CD4-positive, alpha-beta T cell treated with Interleukin-6 at 100 ng/mL for 8 hours (primary cell): ENCODE measurements at regions not wholly inside any gene's neighbourhood (a gene's known extent, or its start where the extent isn't known, plus 50 kb on each side); places are given as distances from the start of the nearest gene placed in this dataset.

Source experiments
- DNase-seq: peaks from one replicate; pipeline ENCODE4 v3.0.0-alpha.2; 2020; ENCODE audit warnings: mixed read lengths, low spot score

DNA sequence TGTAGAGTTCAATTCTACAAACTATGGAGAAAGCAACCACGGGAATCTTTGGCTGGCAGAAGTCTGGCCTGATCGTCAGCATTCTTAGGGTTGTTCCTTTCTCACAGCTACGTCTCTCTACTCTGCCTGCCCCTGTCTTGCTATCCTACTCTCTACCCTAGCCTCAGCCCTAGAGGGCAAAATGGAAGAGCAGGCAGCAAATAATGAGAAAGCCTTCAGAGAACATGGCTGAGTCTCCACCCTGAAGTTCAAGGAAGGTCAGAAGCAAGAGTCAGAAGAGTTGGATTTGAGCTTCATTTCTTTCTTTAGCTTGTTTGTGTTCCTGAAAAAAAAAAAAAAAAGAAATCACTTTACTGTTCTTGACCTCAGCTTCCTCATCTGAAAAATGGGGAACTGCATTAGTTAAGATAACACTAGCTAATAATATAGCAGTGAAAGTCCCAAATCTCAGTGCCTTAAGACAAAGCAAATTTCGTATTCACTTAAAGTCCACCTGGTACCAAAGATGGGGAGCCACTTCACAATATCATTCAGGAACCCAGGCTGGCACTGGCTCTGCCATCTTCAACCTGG lies 50.2 kb upstream of the CCND2 start:
- no peak for DNase-seq

DNA sequence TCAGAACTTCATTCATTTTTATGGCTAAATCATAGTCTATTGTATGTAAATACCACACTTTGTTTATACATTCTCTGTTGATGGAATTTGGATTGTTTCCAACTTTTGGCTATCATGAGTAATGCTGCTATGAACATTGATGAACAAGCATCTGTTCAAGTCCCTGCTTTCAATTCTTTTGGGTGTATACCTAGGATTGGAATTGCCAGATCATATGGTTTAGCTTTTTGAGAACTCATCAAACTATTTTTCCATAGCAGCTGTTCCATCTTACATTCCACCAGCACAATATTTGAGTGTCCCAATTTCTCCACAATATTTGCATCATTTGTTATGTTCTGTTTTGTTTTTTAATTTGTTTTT lies 52.3 kb upstream of the CCND2 start:
- no peak for DNase-seq

GRCh38 chr12:4220536-4221257 lies 52.9 kb upstream of the CCND2 start:
- DNase-seq: no peak

DNA sequence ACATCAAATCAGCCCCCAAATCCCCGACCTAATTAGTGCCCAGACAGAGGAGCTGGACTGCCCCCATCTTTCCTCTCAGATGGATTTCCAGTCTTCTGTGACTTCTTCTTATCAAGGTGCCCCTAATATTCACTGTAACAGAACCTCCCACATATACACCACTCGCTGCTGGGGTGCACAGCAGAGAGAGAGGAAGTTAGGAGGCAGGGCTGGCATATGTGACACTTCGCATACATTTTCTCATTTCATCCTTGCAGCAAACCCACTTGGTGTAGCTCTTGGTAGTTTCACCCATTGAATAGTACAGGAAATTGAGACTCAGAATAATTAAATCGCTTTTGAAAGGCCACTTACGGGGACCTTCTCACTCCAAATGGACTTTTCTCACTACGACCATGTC lies 56.5 kb upstream of the CCND2 start:
- DNase-seq: no peak

DNA sequence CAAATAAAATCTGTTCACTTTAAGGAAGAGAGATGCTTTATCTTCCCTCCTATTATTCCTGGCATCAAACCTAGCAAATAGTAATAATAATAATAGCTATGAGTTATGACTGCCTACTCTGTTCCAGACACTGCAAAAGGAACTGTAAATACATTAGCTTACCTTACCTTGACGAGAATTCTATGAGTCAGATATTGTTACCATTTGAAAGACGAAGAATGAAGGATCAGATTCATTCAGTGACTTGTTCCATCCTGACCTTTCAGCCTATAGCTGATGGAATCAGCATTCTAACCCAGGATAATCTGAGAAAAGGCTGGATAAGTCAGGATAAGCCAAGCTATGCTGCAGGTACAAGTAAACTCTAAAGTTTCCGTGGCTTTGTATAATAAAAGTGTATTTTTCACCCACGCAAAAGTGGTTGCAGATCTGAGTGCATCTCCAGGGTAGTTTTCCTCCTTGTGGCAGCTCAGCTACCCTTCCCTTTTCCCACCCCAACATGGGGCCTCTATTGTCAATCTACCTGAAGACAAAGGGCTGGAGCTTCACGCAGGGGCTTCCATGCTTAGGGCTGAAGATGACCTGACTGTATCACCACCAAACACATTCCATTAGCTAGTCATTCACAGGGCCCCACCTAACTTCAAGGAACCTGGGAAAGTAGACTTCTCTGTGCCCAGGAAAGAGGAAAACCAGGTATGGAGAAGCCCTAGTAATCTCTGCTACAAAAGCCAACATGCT lies 57.2 kb upstream of the CCND2 start:
- DNase-seq: no peak

DNA sequence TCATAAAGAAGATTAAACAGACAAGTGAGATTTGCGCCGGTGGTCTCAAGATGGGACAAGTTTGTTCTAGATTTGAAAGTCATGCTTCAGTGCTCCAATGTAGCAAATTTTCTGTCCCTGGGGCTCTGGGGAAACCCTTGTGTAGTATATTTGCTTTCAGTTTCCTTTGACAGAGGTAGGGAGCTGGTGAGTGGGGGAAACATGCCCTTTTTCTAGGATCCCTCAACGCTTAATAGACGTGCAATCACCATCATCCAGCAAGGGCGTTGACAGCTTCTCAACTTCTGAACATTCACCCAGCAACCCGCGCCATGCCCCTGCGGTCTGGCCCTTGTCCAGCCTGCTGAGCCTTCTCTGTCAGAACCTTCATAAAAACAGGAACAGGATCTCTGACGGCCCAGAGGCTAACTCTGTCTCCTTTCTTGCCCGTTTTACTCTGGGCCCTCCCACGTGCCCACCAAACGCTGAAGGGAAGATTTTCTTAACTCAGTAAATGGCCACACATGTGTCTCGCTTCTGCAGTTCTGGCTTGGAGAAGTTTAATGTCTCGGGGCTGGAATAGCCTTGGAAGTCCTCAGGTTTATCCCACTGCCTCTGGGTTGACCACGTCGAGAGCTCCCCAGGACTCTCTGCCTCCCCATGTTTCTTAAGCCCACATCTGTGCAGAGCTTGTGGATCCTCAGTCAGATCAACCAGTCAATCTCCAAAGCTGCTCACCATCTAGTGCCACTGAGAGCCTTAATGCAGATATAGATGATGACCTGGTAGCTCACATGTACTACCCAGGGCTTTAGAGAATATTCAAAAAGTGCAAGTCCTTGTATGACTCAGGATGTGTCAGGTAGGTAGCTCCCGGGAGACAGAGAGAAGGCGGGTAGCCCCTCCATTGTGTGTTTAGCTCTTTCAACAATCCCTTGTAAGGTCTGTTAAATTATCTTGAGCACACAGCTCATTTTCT lies 58.1 kb upstream of the CCND2 start:
- DNase-seq: peak; percentile 17

DNA sequence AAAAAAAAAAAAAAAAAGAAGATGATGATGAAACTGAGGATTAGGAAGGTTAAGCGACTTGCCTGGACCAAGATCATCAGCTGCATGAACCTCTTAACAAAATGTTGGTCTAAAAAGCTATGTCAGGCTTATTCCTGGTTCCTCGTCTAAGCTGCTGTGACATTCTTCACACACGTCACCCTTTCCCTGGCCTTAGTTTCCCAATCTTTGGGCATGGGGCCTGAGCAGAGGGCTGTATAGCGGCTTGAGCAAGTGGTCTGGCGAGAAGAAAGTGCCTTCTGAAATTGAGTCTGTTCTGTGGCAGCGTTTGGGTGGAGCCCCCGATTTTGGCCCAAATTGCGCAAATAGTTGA lies 58.7 kb upstream of the CCND2 start:
- DNase-seq: no peak

DNA sequence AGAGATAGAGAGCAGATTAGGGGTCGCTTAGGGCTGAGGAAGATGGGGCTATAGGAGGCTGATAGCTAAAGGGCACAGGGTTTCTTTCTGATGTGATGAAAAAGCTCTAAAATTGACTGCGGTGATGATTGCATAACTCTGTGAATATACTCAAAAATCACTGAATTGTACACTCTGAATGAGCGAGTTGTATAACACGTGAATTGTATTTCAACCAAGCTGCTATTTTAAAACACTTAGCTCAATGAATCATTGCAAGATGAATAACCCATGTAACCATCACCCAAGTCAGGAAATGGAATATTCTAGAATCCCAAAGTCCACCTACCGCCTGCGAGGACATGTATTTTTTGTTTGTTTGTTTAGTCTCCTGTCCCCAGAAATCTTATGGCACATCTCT lies 60.1 kb upstream of the CCND2 start:
- no peak for DNase-seq

GRCh38 chr12:4212845-4213244 lies 60.7 kb upstream of the CCND2 start:
- no peak for DNase-seq

- DNase-seq: no peak
Measured at GRCh38 chr12:4211372-4211771, 62.2 kb upstream of the CCND2 start.

GRCh38 chr12:4210183-4210582 lies 63.4 kb upstream of the CCND2 start:
- no peak for DNase-seq

DNA sequence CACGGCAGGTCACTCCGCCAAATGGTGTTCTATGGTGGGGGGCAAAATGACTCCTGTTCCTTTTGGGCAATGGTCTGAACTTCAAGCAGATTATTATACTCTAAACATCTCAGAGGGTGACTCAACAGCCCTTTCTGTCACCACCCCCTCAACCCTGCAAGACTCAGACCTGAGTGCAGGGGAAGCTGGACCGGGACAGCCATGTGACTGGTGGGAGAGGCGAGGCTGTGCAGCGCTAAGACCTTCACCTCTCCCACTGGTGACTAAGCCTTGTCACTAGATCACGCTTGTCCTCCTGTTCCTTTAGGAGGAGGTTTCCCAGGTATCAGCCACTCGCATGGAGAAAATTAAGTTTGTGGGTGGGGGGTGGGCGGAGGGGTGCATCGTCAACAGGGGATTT lies 67.1 kb upstream of the CCND2 start:
- no peak for DNase-seq

DNA sequence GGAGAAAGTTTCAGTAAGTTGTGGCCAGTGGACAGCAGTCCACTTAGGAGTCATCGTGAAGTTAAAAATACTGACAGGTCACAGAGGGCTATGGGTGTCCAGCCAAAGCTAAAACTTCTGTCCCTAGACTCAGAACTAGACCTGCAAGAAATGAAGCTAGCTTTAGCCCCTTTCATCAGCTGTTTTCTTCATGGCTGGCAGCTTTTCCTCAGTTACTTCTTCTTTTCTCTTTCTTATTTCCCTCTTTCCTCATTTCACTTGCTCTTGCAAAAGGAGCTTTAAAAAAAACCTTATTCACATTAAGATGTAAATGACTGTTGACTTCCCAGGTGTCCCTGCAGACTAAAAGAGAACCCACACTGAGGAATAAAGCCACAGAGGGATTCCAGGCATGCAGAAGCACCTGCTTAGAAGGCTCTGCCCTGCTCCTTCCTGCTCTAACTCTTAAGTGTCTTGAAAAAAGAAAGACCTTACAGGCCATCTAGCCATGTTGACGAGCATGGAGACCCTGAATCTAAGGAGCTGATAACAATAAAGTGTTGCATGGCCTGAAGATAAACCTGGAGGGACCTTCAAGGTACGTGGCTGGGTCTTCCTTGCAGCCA lies 69.7 kb upstream of the CCND2 start:
- DNase-seq: no peak

GRCh38 chr12:4202918-4203317 lies 70.6 kb upstream of the CCND2 start:
- no peak for DNase-seq

- no peak for DNase-seq
Measured at GRCh38 chr12:4202487-4202886, 71.1 kb upstream of the CCND2 start.

DNA sequence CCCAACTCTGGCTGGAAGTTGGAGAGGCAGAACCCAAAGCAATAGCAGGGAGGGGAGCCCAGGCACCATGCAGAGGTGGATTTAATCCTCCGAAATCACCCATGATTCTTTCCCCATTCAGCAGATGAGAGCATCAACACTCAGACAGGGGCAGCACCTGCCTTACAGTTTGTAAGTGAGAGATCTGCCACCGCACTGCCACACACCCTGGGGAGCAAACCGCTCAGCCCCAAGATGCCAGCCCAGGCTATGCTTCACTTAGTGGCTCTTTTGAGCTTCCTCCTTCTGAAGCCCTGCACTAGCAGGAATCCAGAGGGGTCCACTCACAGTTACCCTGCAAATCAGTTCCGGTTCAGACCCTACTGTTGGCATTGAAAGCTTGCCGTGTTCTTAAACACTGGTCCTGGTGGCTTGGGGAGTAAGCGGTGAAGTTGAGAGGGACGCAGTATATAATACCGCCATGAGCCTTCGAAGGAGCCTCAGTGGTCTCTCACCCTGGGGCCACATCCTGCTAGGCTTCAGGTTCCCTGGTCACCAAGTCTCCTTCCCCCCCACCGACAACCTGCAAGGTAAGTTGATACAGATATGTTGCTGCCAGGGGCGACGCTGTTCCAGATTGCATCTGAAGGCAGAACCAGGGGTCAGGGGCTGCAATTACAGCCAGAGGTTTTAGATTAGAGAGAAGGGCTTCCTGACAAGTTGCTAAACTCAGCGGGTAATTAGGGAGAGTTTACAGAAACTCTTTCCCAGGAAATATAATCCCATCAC lies 72.0 kb upstream of the CCND2 start:
- no peak for DNase-seq

- no peak for DNase-seq
Measured at GRCh38 chr12:4197922-4198763, 75.4 kb upstream of the CCND2 start.

DNA sequence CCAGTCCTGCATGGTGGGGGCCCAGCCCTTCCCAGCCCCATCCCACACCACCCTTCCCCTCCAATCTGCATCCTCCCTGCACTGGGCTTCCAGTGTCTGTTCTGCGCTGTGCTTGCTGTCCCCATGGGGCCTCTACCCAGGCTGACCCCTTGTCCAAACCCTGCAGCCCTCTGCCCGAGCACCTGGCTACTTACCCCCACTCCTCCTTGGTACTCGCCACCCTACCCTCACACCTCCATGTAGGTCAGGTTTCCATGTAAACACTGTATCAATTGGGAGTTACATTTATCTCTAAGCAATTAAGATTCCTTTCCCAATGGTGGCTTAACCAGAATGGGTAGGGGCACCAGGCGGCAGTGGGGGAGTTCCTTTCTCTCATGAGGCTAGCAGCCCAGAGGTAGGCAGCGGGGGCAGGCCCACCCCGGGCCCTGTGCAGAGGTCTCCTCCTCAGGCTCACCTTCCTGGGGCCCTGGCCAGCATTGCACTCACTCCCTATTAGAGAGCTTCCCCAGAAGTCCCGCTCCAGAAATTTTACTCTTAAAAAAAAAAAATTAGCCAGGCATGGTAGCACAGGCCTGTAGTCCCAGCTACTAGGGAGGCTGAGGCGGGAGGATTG lies 76.6 kb upstream of the CCND2 start:
- no peak for DNase-seq

DNA sequence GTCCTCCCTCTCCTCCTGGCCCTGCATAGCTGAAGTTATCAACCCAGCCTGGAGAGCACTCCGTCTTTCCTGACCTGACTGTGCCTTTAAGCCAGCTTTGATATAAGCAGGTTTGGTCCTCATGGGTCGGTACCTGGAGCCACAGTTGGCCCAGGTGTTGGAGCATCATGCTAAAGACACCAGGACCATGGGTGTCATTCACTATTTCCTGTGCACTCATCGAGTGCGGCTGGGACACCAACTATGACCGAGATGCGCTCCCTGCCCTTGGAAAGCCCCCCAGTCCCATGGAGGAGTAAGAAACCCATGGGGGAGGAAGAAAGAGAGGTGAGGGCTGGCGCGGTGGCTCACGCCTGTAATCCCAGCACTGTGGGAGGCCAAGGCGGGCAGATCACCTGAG lies 78.9 kb upstream of the CCND2 start:
- no peak for DNase-seq

DNA sequence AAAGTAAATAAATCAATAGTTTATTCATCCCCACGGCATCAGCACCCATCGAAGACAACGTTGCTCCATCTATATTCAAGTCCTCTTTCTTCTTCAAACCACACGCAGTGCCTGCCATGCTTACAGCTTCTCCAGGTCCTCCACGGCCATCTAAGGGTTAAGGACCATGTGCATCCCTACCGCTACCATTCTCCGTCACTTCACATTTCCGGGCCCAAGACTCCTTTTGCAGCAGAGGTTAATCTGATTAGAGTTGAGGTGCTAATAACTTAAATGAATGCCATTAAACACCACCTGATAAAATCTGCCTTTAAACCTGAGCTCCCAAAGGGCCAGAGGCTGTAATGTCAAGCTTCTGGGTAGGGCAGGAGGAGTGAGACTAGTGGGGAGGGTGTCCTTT lies 79.7 kb upstream of the CCND2 start:
- DNase-seq: no peak
